Hepatocyte (in vitro differentiated cells): ENCODE measurements at regions not wholly inside any gene's neighbourhood (a gene's known extent, or its start where the extent isn't known, plus 50 kb on each side); places are given as distances from the start of the nearest gene placed in this dataset.
A peak's percentile ranks its signal among the peaks of the same experiment; 100 is the strongest.

Experiments used
- DNase-seq: peaks from one replicate; pipeline ENCODE4 v3.0.0-alpha.2; 2016; ENCODE audit warnings: low spot score
- H2AFZ ChIP-seq: fragments of 200-600 bp; sonication (generic); 2 replicates; pipeline ENCODE4 v1.6.0; 2016; ENCODE audit warnings: antibody characterized with exemption, mild to moderate bottlenecking
- H3K27ac ChIP-seq: fragments of 200-600 bp; sonication (generic); 2 replicates; pipeline ENCODE4 v1.5.1; 2016; ENCODE audit warnings: mild to moderate bottlenecking
- H3K27me3 ChIP-seq: fragments of 200-600 bp; sonication (generic); 2 replicates; pipeline ENCODE4 v1.6.1; 2016
- H3K36me3 ChIP-seq: fragments of 200-600 bp; sonication (generic); replicated peaks from 2 replicates; pipeline ENCODE4 v1.5.1; 2016; ENCODE audit warnings: low read depth; ENCODE audit not compliant: insufficient read depth
- H3K4me1 ChIP-seq: fragments of 200-600 bp; sonication (generic); 2 replicates; pipeline ENCODE4 v1.5.1; 2016; ENCODE audit warnings: mild to moderate bottlenecking, moderate library complexity; ENCODE audit not compliant: insufficient read depth
- H3K4me2 ChIP-seq: fragments of 200-600 bp; sonication (generic); 2 replicates; pipeline ENCODE4 v1.6.0; 2016
- H3K4me3 ChIP-seq: fragments of 200-600 bp; sonication (generic); 2 replicates; pipeline ENCODE4 v1.5.1; 2016; ENCODE audit warnings: mild to moderate bottlenecking
- H3K79me2 ChIP-seq: fragments of 200-600 bp; sonication (generic); 2 replicates; pipeline ENCODE4 v1.6.0; 2017; ENCODE audit warnings: mild to moderate bottlenecking
- H3K9me2 ChIP-seq: fragments of 200-600 bp; sonication (generic); replicated peaks from 2 replicates; pipeline ENCODE4 v1.6.0; 2017; ENCODE audit warnings: mild to moderate bottlenecking; ENCODE audit not compliant: insufficient read depth
- H3K9me3 ChIP-seq: fragments of 200-600 bp; sonication (generic); 2 replicates; pipeline ENCODE4 v1.5.1; 2016; ENCODE audit warnings: low read depth, mild to moderate bottlenecking
- H4K20me1 ChIP-seq: fragments of 200-600 bp; sonication (generic); 2 replicates; pipeline ENCODE4 v1.6.0; 2016; ENCODE audit warnings: mild to moderate bottlenecking; ENCODE audit not compliant: insufficient read depth, poor library complexity, severe bottlenecking
- EZH2 ChIP-seq: fragments of 200-600 bp; sonication (generic); IDR thresholded peaks from 2 replicates; pipeline ENCODE4 v1.6.1; 2016; ENCODE audit warnings: antibody characterized with exemption, mild to moderate bottlenecking, borderline replicate concordance
- EZH2phosphoT487 ChIP-seq: fragments of 200-600 bp; sonication (generic); IDR thresholded peaks from one replicate; pipeline ENCODE4 v1.6.1; 2018; ENCODE audit warnings: antibody characterized with exemption, mild to moderate bottlenecking, low read depth, moderate library complexity; ENCODE audit not compliant: unreplicated experiment, severe bottlenecking
- WGBS: methylation state at CpG from one replicate; pipeline ENCODE4 v1.1.6; 2016; ENCODE audit warnings: low lambda C conversion rate; ENCODE audit errors: missing lambda C conversion rate; 5-methylcytosine and 5-hydroxymethylcytosine counted together
- TF ChIP-seq, protein P1 (sequence below): fragments of 200-600 bp; sonication (generic); IDR thresholded peaks from 2 replicates; pipeline ENCODE4 v1.5.1; 2016; ENCODE audit warnings: antibody characterized with exemption, mild to moderate bottlenecking; ENCODE audit not compliant: poor library complexity

DNA sequence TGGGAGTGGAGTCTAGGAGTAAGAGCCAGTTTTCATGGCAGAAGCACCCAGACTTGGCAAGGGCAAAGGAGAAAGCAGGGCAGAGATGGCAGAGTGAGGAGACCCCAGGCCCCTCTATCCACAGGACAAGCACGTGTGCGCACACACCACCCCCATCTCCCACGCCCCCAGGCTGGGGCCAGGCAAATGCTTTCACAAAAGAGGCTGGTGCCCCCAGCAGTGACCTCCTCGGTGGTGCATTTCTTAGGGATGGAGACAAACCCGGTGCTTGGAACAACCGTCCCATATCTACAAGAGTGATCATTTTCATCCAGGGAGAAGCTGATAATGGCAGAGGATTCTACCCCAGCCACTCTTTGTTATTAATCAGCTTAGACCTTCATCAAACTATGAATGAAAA is 62.0 kb downstream of the KCNF1 start:
- no peaks in the 10 kb centered on the region for H3K27me3 ChIP-seq
- H2AFZ ChIP-seq: no peak overlapping the region
- no peaks in the 10 kb centered on the region for H3K9me2 ChIP-seq
- 67% methylated on average over 6 of the region's 6 CpGs for WGBS
- TF ChIP-seq EZH2 (no peak), EZH2phosphoT487 (no peak)
- TF ChIP-seq, protein P1, sequence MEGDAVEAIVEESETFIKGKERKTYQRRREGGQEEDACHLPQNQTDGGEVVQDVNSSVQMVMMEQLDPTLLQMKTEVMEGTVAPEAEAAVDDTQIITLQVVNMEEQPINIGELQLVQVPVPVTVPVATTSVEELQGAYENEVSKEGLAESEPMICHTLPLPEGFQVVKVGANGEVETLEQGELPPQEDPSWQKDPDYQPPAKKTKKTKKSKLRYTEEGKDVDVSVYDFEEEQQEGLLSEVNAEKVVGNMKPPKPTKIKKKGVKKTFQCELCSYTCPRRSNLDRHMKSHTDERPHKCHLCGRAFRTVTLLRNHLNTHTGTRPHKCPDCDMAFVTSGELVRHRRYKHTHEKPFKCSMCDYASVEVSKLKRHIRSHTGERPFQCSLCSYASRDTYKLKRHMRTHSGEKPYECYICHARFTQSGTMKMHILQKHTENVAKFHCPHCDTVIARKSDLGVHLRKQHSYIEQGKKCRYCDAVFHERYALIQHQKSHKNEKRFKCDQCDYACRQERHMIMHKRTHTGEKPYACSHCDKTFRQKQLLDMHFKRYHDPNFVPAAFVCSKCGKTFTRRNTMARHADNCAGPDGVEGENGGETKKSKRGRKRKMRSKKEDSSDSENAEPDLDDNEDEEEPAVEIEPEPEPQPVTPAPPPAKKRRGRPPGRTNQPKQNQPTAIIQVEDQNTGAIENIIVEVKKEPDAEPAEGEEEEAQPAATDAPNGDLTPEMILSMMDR: no peak
- H3K4me2 ChIP-seq: no peak overlapping the region
- no peak overlapping the region for H3K27ac ChIP-seq
- H3K9me3 ChIP-seq: no peaks in the 10 kb centered on the region
- DNase-seq: no peak
- no peaks in the 10 kb centered on the region for H3K4me1 ChIP-seq
- no peaks in the 10 kb centered on the region for H3K79me2 ChIP-seq
- H3K36me3 ChIP-seq: no peaks in the 10 kb centered on the region
- no peak overlapping the region for H3K4me3 ChIP-seq
- no peaks in the 10 kb centered on the region for H4K20me1 ChIP-seq

DNA sequence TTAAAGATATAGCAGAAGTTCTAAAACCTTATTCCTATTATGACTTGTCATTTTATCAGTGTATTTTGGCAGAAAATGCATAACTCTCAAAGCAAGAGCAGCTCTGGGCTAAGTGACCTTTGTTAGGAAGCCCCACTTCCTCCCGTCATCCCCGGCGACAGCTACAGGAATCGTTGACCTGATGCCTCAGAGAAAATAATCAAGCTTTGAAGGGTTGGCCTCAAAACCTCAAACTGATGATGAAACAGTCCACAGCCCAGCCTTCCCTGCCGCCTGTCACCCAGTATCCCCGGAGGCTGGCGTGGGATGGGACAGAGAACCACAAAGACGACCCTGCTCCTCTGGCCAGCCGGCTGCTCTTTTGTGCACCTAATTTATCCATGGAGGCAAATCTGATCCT is 65.3 kb downstream of the KCNF1 start:
- Histone ChIP-seq H2AFZ (no peak overlapping the region), H3K27ac (no peak overlapping the region), H3K27me3 (no peaks in the 10 kb centered on the region), H3K9me2 (no peaks in the 10 kb centered on the region), H3K79me2 (no peaks in the 10 kb centered on the region), H3K4me3 (no peak overlapping the region), H4K20me1 (no peaks in the 10 kb centered on the region), H3K36me3 (no peaks in the 10 kb centered on the region), H3K4me1 (no peaks in the 10 kb centered on the region), H3K9me3 (no peaks in the 10 kb centered on the region), H3K4me2 (peak overlapping the region; percentile 63)
- DNase-seq: no peak
- WGBS: 43% methylated on average over 9 of the region's 9 CpGs
- TF ChIP-seq EZH2phosphoT487: no peak
- TF ChIP-seq, protein P1: no peak
- no peak for TF ChIP-seq EZH2

DNA sequence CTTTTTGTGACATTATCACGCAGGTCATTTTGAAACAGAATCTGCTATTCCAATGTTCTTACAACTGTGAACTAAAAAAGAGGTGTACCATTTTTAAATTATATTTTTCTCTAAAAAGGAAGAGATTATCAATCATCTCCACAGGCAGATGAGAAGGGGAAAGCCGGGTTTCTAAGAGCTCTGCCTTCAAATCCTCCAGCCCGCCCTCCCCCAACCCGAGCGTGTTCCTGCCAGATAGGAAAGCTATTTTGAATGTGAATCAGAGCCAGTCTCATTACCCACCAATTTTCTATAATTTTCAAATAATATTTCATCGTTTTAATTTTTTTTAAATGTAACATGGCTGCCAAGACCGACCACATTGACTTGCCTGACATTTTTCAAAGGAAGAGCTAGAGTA is 65.9 kb downstream of the KCNF1 start:
- Histone ChIP-seq H3K79me2 (no peaks in the 10 kb centered on the region), H3K4me1 (no peaks in the 10 kb centered on the region), H3K9me3 (no peaks in the 10 kb centered on the region), H3K4me2 (peak overlapping the region; percentile 63), H3K36me3 (no peaks in the 10 kb centered on the region), H4K20me1 (no peaks in the 10 kb centered on the region), H3K9me2 (no peaks in the 10 kb centered on the region), H3K4me3 (no peak overlapping the region), H2AFZ (no peak overlapping the region), H3K27ac (no peak overlapping the region), H3K27me3 (no peaks in the 10 kb centered on the region)
- TF ChIP-seq, protein P1: no peak
- TF ChIP-seq EZH2: no peak
- TF ChIP-seq EZH2phosphoT487: no peak
- 52% methylated on average over 7 of the region's 7 CpGs for WGBS
- DNase-seq: no peak

DNA sequence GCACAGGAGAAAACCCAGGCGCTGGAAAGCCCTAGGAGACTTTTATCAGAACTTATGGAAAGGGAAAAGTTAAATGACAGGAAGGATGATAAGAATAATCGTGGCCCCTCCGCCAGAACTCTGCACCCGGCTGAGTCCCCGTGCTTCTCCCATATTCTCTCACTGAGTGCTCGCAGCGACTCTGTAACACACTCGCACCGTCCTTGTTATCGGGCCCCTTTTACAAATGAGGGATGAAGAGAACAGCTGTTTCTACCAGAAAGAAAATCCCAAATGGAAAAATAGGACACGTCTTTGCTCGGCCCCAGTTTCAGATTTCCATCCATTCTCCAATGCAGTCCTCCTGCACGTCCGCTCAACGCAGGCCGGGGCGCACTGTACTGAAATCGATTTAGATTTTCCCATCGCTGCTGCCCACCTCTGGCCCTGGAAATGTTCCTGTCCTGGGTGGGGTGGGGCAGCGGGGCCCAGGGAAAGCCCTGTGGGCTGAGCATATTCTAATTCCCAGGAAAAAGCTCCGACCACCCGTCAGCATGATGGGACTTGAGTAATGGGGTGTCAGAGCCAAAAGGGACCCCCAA is 66.4 kb downstream of the KCNF1 start:
- H3K79me2 ChIP-seq: no peaks in the 10 kb centered on the region
- H3K4me3 ChIP-seq: no peak overlapping the region
- H3K4me1 ChIP-seq: no peaks in the 10 kb centered on the region
- WGBS: 77% methylated on average over 22 of the region's 22 CpGs
- H4K20me1 ChIP-seq: no peaks in the 10 kb centered on the region
- H3K4me2 ChIP-seq: peak overlapping the region; percentile 63
- no peaks in the 10 kb centered on the region for H3K36me3 ChIP-seq
- H3K27ac ChIP-seq: no peak overlapping the region
- no peak overlapping the region for H2AFZ ChIP-seq
- H3K9me2 ChIP-seq: no peaks in the 10 kb centered on the region
- TF ChIP-seq, protein P1: no peak
- TF ChIP-seq EZH2phosphoT487 (no peak), EZH2 (no peak)
- no peaks in the 10 kb centered on the region for H3K9me3 ChIP-seq
- no peak for DNase-seq
- no peaks in the 10 kb centered on the region for H3K27me3 ChIP-seq
